Karpas-422 (cell line): ENCODE measurements at regions not wholly inside any gene's neighbourhood (a gene's known extent, or its start where the extent isn't known, plus 50 kb on each side); places are given as distances from the start of the nearest gene placed in this dataset.

ENCODE experiments used
- DNase-seq: peaks from one replicate; pipeline ENCODE4 v3.0.0-alpha.2; 2015
- H2AFZ ChIP-seq: fragments of 200-600 bp; sonication (generic); 2 replicates; pipeline ENCODE4 v1.6.1; 2014; ENCODE audit warnings: antibody characterized with exemption, low read length, mixed read lengths
- H3K27ac ChIP-seq: fragments of 200-600 bp; sonication (generic); 2 replicates; pipeline ENCODE4 v1.5.1; 2014; ENCODE audit warnings: mild to moderate bottlenecking, low read length, moderate library complexity
- H3K27me3 ChIP-seq: fragments of 200-600 bp; sonication (generic); 2 replicates; pipeline ENCODE4 v1.6.1; 2014; ENCODE audit warnings: low read length, mixed read lengths
- H3K36me3 ChIP-seq: fragments of 200-600 bp; sonication (generic); 2 replicates; pipeline ENCODE4 v1.6.1; 2014; ENCODE audit warnings: low read length, mixed read lengths; ENCODE audit not compliant: insufficient read depth
- H3K4me1 ChIP-seq: fragments of 200-600 bp; sonication (generic); 2 replicates; pipeline ENCODE4 v1.6.1; 2014; ENCODE audit warnings: mild to moderate bottlenecking, low read length, mixed read lengths
- H3K4me2 ChIP-seq: fragments of 200-600 bp; sonication (generic); 2 replicates; pipeline ENCODE4 v1.6.1; 2014; ENCODE audit warnings: low read length, low read depth, mild to moderate bottlenecking; ENCODE audit not compliant: poor library complexity, severe bottlenecking
- H3K4me3 ChIP-seq: fragments of 200-600 bp; sonication (generic); 2 replicates; pipeline ENCODE4 v1.5.1; 2014; ENCODE audit warnings: mild to moderate bottlenecking, antibody characterized with exemption, low read length, mixed read lengths
- H3K79me2 ChIP-seq: fragments of 200-600 bp; sonication (generic); 2 replicates; pipeline ENCODE4 v1.6.1; 2014; ENCODE audit warnings: mild to moderate bottlenecking, low read length, mixed read lengths
- H3K9ac ChIP-seq: fragments of 200-600 bp; sonication (generic); 2 replicates; pipeline ENCODE4 v1.6.0; 2014; ENCODE audit warnings: low read length
- H3K9me2 ChIP-seq: fragments of 200-600 bp; sonication (generic), shearing (Covaris generic); replicated peaks from 2 replicates; pipeline ENCODE4 v1.6.0; 2014; ENCODE audit warnings: mild to moderate bottlenecking, low read length, moderate library complexity; ENCODE audit not compliant: insufficient read depth
- H3K9me3 ChIP-seq: fragments of 300-700, 200-600 bp; sonication (generic); 2 replicates; pipeline ENCODE4 v1.6.1; 2014; ENCODE audit warnings: low read length, mixed read lengths
- H4K20me1 ChIP-seq: fragments of 200-600 bp; sonication (generic); 2 replicates; pipeline ENCODE4 v1.6.1; 2014; ENCODE audit warnings: mild to moderate bottlenecking, antibody characterized with exemption, low read length, low read depth; ENCODE audit not compliant: insufficient read depth

DNA sequence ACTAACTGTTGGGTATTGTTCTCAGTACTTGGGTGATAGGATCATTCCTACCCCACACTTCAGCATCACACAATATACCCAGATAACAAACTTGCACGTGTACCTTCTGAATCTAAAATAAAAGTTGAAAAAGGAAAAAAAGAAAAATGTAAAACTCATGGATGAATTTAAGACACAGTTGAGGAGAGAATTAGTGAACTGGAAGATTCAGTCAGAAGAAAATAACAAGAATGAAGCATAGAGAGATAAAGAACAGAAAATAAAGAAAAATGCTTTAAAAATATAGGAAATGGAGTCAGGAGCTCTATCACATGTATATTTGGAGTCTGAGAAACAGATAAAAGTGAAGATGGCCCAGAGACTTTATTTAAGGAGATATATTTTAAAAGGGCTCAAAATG, 90.4 kb upstream of the SALL3 start:
- Histone ChIP-seq H3K36me3 (no peaks in the 10 kb centered on the region; the same call in 1 of the 2 replicates), H3K9me2 (no peaks in the 10 kb centered on the region), H4K20me1 (no peaks in the 10 kb centered on the region), H3K4me3 (no peak overlapping the region), H3K9ac (no peak overlapping the region), H3K27ac (no peak overlapping the region), H3K4me1 (no peaks in the 10 kb centered on the region), H3K4me2 (no peak overlapping the region), H3K9me3 (peaks cover 16% of the 10 kb centered on the region), H3K27me3 (peaks cover 8% of the 10 kb centered on the region; the same call in 1 of the 2 replicates), H3K79me2 (no peaks in the 10 kb centered on the region), H2AFZ (no peak overlapping the region)
- no peak for DNase-seq

DNA sequence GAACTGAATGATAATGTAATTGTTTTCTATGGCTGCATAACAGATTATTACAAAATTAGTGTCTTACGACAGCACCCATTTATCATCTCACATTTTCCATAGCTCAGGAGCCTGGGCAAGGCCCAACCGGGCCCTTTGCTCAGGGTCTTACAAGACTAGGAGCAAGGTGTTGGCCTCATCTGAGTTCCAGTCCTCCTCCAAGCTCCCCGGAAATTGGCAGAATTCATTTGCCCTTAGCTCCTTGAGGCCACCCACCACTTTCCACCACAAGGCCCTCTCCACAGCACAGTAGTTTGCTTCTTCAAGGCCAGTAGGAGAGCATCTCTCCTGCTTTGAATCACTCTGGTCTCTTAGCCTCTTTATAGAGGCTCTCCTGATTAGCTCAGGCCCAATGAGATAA, 89.2 kb upstream of the SALL3 start:
- DNase-seq, result no peak
- H3K27ac ChIP-seq, result no peak overlapping the region

DNA sequence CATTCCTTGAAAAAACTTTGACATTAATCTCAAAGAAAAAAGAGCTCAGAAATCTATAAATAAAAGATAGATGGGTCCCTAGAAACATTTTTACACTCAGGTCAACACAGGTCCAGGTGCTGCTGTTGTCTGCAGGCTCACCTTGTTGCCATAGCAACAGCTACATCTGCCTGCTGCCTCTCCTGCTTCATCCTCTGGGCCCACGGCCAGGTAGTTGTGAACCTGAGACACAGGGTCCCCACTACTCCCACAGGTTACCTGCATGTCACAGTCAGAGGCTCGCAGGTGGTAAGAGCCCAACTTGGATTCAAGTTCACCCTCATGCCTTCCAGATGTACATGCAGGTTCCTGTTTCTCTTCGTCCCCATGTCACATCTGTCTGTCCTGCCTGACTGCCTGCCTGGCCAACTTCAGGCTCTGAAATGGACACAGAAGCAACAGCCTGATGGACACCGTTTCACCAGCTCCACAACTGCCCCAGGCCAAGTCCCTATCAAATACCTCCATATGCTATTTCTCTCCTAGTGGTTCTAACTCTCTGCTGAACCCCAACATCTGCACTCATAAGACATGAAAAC, 88.3 kb upstream of the SALL3 start:
- no peak for DNase-seq
- H3K9me2 ChIP-seq, result no peaks in the 10 kb centered on the region
- H3K27ac ChIP-seq, result no peak overlapping the region
- peaks cover 9% of the 10 kb centered on the region for H3K9me3 ChIP-seq
- H3K4me3 ChIP-seq, result no peak overlapping the region
- no peaks in the 10 kb centered on the region; the same call in 1 of the 2 replicates for H3K36me3 ChIP-seq
- peaks cover 4% of the 10 kb centered on the region; the same call in 1 of the 2 replicates for H3K27me3 ChIP-seq
- H3K79me2 ChIP-seq, result no peaks in the 10 kb centered on the region
- H3K9ac ChIP-seq, result no peak overlapping the region
- H3K4me2 ChIP-seq, result no peak overlapping the region
- H2AFZ ChIP-seq, result no peak overlapping the region
- H4K20me1 ChIP-seq, result no peaks in the 10 kb centered on the region
- no peaks in the 10 kb centered on the region for H3K4me1 ChIP-seq

More for the DNA sequence above, 89.2 kb upstream of the SALL3 start:
- no peaks in the 10 kb centered on the region for H3K79me2 ChIP-seq
- peaks cover 7% of the 10 kb centered on the region; the same call in 1 of the 2 replicates for H3K27me3 ChIP-seq
- H3K4me1 ChIP-seq, result no peaks in the 10 kb centered on the region
- H3K4me2 ChIP-seq, result no peak overlapping the region
- no peaks in the 10 kb centered on the region; the same call in 1 of the 2 replicates for H3K36me3 ChIP-seq
- no peaks in the 10 kb centered on the region for H4K20me1 ChIP-seq
- no peaks in the 10 kb centered on the region for H3K9me2 ChIP-seq
- peaks cover 15% of the 10 kb centered on the region for H3K9me3 ChIP-seq
- H2AFZ ChIP-seq, result no peak overlapping the region
- H3K4me3 ChIP-seq, result no peak overlapping the region
- no peak overlapping the region for H3K9ac ChIP-seq

DNA sequence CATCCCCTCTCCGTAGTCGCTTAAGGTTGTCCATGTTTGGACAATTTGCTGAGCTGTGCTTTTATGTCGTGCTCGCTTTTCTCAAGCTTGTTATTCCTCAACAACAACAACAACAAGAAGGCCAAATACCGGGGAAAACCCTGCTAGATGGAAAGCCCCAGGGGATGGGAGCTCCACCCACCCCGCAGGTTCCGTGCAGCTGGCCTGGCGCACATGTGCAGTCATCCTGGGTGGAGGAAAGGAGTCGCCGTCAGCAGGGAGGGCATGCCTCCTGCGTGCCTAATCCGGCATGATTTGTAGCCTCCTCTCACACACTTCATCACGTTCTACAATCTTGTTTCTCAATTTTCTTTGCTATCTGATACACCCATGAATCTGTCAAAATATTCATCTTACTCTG, 87.4 kb upstream of the SALL3 start:
- Histone ChIP-seq H2AFZ (no peak overlapping the region), H3K27ac (no peak overlapping the region), H3K9me3 (peaks cover 9% of the 10 kb centered on the region), H3K9me2 (no peaks in the 10 kb centered on the region), H3K36me3 (no peaks in the 10 kb centered on the region; the same call in 1 of the 2 replicates), H3K9ac (no peak overlapping the region), H3K79me2 (no peaks in the 10 kb centered on the region), H3K4me1 (no peaks in the 10 kb centered on the region), H3K4me3 (no peak overlapping the region), H4K20me1 (no peaks in the 10 kb centered on the region), H3K27me3 (peaks cover 4% of the 10 kb centered on the region; the same call in 1 of the 2 replicates), H3K4me2 (no peak overlapping the region)
- no peak for DNase-seq

DNA sequence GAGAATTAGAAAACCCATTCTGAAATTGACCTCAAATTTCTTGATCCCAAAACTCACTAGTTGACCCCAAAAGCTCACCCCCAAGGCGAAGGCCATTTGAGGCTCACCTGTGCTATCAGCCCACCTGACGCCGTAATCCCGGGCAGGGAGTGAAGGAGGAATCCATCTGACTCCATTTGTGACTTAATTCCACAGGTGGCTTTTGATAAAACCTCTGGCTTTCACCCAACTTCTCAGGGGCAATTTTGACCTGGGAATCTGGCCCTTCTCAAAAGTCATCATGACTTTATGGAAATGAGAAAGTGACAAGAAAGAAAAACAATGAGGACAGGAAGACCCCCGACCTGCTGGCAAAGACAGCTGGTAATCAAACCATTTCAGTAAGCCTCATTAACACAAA, 86.9 kb upstream of the SALL3 start:
- Histone ChIP-seq H3K9me2 (no peaks in the 10 kb centered on the region), H3K4me3 (no peak overlapping the region), H3K27me3 (peaks cover 4% of the 10 kb centered on the region; the same call in 1 of the 2 replicates), H3K36me3 (no peaks in the 10 kb centered on the region; the same call in 1 of the 2 replicates), H3K4me1 (no peaks in the 10 kb centered on the region), H3K4me2 (no peak overlapping the region), H3K27ac (no peak overlapping the region), H4K20me1 (no peaks in the 10 kb centered on the region), H2AFZ (no peak overlapping the region), H3K9ac (no peak overlapping the region), H3K9me3 (peaks cover 9% of the 10 kb centered on the region), H3K79me2 (no peaks in the 10 kb centered on the region)
- DNase-seq, result no peak

DNA sequence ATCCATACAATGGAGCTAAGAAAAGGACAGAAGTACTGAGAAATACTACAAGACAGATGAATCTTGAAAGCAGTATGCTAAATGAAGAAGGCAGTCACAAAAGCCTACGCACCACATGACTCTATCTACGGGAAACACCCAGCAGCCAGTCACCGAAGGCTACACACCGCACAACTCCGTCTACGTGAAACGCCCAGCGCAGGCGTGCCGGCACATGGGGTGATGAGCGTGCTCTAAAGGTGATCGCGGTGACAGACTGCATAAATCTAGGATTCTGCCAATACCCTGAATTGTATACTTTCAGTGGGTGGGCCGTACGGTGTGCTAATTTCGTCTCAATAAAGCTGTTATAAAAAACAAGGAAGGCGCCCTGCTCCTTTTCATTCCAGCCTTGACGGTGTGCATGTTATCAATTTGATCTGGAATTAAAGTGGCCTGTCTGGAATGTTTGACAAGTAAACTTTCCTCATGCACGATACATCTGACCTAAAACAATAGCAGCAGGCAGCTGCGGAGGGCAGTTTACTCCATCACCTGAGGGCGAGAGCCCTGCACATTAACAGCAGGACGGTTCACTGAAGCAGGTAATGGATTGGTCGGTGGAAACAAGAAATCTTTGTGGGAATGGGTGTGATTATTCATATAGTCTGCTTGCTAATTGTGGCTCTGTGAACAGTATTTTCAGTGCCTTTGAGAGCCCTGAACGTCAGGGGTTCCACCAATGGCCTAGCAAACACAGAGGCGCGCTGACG, 86.2 kb upstream of the SALL3 start:
- H3K9me3 ChIP-seq, result peaks cover 9% of the 10 kb centered on the region
- no peaks in the 10 kb centered on the region for H3K79me2 ChIP-seq
- no peaks in the 10 kb centered on the region for H3K4me1 ChIP-seq
- no peak for DNase-seq
- H2AFZ ChIP-seq, result no peak overlapping the region
- no peaks in the 10 kb centered on the region; the same call in 1 of the 2 replicates for H3K36me3 ChIP-seq
- H3K9me2 ChIP-seq, result no peaks in the 10 kb centered on the region
- no peak overlapping the region for H3K4me3 ChIP-seq
- H4K20me1 ChIP-seq, result no peaks in the 10 kb centered on the region
- H3K9ac ChIP-seq, result no peak overlapping the region
- H3K4me2 ChIP-seq, result no peak overlapping the region
- peaks cover 4% of the 10 kb centered on the region; the same call in 1 of the 2 replicates for H3K27me3 ChIP-seq
- H3K27ac ChIP-seq, result no peak overlapping the region

DNA sequence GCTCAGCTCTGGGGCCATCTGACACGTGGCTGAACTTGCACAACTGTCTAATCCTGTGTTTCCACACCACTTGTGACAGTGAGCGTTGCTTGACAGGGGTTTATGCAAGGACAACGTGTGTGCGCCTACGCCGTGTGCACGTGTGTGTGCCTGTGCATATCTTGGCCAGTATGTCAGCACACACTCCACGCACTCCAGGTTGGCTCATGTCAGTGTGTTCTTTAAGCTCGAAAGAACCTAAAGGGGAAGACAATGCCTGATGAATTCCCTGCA, 85.6 kb upstream of the SALL3 start:
- Histone ChIP-seq H3K36me3 (no peaks in the 10 kb centered on the region; the same call in 1 of the 2 replicates), H3K27me3 (no peaks in the 10 kb centered on the region; the same call in 1 of the 2 replicates), H3K9ac (no peak overlapping the region), H3K9me2 (no peaks in the 10 kb centered on the region), H2AFZ (no peak overlapping the region), H3K79me2 (no peaks in the 10 kb centered on the region), H3K27ac (no peak overlapping the region), H3K9me3 (peaks cover 4% of the 10 kb centered on the region), H3K4me2 (no peak overlapping the region), H3K4me1 (no peaks in the 10 kb centered on the region), H3K4me3 (no peak overlapping the region), H4K20me1 (no peaks in the 10 kb centered on the region)
- DNase-seq, result no peak

DNA sequence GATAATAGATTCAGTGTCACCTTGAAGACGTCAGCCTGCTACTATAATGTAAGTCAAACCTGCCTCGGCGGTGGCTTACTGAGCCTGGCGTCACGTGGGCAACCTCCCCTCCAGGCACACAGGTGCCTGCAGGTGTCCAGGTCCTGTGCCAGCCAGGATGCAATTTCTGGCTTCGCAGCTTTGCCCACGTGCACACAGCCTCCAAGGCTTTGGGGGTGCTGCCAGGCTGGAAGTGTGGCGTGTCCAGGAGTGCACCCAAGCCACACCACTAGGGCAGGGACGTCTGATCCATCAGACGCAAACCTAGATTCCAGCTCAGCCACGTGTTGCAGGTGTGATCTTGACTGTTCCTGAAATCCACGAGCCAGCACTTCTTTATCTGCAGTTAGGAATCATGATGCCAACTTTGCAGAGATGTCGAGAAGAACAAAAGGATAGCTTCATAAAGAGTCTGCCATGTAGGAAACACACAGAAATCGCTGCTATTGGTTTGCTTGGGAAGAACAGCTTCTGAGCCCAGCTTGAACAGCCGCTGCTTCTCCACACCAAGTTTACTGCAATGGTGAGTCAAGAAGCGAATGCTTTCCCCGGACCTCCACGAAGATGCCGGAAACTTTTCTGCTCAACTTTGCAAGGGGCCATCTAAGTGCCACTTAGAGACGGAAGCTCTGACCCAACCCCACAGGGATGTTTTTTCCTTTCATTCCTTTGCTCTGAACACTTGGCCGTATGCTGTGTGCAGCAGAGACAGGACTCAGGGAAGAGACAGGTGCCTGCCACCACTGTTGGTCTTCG, 84.2 kb upstream of the SALL3 start:
- no peak for DNase-seq
- Histone ChIP-seq H3K9me3 (no peaks in the 10 kb centered on the region), H3K4me1 (no peaks in the 10 kb centered on the region), H3K27me3 (no peaks in the 10 kb centered on the region; the same call in 1 of the 2 replicates), H3K9me2 (no peaks in the 10 kb centered on the region), H3K79me2 (no peaks in the 10 kb centered on the region), H3K27ac (no peak overlapping the region), H3K9ac (no peak overlapping the region), H3K4me3 (no peak overlapping the region), H3K4me2 (no peak overlapping the region), H2AFZ (no peak overlapping the region), H3K36me3 (no peaks in the 10 kb centered on the region), H4K20me1 (no peaks in the 10 kb centered on the region)
